NCI-H2171 (cell line): ENCODE measurements at regions not wholly inside any gene's neighbourhood (a gene's known extent, or its start where the extent isn't known, plus 50 kb on each side); places are given as distances from the start of the nearest gene placed in this dataset.

ENCODE experiments used
- DNase-seq: peaks from one replicate; lab custom pipeline; 2025; lab: John Stamatoyannopoulos, UW

DNA sequence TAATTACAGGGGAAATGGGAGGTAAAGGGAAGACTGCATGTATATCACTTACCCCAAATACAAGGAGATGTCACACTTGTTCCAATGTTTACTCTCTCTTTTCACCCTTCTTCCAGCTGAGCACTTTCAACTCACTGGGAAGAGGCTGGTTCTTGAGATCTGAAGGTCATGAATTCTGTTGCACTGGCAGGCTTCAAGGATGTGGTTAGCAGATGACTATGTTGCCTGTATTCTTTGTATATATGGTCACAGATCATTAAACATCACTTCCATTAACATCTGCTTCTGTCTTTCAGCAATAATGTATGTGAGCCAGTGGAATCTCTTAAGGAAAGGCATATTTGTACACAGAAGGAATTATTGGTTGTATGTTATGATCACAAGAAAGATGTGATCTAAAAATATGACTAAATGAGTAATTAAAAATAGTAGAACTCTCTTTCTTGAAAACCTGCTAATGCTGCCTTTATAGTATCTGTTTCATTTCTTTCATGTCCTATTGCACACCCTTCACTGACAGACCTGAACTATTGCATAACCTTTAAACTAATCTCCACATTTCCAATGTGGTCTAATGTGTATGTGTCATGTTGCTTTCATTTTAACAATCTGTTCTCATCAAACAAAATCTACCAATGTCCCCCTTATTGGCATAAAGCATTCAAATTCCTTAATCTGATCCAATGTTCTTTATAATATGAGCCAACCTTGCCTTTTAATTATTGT, 131.4 kb upstream of the EPHA7 start:
- peak; percentile 35 for DNase-seq

DNA sequence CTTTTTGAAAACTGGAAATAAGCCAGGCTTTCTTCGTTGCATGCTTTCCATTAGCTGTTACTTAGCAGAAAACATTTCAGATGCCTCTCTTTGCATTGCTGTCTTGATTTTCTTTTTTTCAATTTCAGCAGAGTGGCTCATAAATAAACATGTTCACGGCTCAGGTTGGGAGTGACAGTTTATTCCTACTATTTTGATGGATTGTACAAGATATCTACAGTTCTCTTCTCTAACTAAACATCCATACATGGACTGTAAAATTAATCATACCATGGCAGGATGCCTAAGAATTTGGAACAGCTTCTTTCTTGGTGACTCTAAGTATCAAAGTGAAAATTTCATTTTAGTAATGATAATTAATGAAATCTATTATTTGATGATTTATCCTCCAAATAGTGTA, 130.5 kb upstream of the EPHA7 start:
- no peak for DNase-seq

DNA sequence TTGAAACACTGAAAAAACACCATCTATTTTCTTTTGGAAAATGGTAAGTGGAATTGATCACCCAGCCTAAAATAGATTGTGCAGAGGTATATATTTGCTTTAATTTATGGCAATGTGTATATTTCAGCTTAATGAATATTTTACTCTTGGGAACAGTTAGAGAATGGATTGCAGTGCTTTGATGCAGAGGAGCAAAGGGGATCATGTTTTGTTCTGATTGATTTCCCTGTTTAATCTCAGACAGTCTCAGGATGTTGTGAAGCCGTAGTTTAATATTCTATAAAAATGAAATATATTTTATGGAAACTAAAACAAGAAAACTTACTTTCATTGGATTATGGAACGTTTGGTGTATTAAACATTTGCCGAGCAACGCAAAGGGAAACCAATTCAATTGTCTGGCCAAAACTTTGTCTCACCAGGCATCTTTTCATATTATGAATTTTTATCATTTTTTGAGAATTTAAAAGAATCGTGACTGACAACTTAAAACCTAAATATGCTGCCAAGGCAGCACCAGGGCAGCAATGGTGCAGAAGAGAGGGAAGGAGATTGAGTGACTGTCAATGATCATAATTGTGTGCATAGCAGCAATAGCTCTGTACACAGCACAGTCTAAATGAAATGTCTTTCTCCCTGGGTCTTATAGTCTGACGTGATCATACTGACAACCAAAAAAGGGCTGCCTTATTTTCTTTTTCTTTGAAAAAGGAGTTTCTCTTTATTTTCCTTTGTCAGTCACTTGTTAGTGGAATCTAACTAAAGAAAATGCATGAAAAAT, 105.5 kb upstream of the EPHA7 start:
- DNase-seq = no peak

DNA sequence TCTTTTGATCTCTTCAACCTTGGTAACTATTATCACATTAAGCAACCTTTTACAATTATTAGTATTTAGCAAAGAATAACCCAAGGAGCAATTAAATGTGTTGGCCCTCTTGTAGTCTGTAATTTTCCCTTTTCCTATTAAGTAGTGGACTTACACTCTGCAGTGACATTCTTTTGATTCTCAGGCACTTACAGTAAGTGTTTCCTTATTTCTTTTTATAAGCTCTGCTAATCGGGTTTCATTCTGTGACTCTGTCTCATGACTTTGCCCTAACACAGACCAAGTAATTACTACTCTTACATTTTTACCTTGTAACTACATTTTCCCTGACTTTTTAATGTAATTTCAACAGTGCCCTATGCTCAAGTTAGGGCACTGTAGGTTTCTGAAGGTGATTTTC, 104.0 kb upstream of the EPHA7 start:
- DNase-seq = no peak

DNA sequence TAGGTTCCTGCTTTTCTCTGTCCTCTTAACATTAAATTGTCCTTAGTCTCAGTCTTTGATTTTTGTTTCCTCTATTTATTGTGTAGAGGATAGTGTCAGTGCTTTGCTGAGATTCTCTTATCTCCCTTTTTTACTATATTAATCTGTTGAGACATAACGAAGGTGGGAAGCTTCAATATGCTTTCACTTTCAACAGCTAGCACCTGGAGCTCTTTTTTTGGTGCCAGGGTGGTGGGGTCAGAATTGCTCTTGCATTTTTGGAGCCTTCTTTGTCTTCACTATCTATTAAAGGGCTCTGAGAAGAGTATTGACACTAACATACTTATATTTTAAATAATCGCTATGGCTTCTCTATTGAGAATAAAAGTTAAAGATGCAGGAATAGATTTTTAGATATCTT, 97.1 kb upstream of the EPHA7 start:
- no peak for DNase-seq

DNA sequence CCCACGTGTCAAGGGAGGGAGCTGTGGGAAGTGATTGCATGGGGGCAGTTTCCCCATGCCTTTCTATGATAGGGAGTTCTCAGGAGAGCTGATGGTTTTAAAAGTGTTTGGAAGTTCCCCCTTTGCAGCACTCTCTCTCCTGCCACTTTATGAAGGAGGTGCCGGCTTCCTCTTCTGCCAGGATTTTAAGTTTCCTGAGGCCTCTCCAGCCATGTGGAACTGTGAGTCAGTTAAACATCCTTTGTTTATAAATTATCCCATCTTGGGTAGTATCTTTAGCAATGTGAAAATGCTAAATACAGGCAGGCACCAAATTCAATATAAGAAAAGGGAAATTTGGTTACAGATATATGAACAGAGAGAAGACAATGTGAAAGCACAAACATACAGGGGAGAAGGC, 96.4 kb upstream of the EPHA7 start:
- no peak for DNase-seq

DNA sequence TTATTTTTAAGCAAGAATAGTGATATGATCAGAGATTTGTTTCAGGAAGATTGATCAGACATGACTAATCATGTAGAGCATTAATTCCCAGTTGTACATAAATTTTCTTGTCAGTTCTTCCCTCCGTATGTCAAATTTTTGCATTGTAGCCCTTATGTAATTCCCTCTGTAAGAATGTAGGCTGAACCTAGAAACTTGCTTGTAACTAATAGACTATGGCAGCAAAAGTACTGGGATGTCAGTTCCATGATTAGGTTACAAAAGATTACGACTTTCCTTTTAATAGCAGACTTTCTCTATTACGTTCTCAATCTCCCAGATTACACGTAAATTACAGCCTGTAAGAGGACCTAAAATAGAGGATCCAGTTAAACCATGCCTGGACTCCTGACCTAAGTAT, 79.4 kb upstream of the EPHA7 start:
- no peak for DNase-seq

DNA sequence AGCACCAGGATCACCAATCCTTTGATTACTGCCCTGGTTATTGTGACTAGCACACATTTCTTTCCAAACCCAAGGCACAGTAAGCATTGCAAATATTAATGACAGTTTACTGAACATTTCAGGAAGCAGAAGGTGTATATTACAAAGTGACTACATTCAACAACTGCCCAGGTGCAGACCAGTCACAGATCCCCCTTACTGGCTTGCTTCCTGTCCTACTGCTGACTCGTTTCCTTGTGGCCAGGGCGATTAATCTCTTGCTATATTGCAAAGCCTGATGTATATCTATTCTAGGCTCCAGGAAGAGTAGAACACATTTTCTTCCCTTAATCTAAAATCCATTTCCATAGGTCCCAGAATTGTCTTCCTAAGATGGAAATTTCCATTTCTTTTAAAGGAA, 77.2 kb upstream of the EPHA7 start:
- DNase-seq = no peak

DNA sequence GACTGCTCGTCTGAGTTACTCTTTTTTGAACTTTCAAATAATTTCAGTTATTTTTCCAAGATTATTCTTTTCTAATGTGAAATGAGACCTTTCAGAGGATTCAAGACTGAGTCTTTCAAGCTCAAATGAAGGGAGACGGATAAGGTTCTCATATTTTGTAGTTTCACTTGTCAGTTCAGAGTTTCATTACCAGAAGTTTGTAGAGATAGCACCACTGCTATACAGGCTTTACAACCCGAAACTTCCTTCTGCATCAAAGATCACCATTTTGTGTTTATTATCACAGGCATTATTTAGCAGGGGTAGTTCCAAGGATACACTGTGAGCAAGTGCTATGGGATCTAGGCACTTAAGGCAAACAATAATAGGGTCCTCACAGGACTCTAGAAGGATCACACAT, 74.7 kb upstream of the EPHA7 start:
- DNase-seq = no peak

DNA sequence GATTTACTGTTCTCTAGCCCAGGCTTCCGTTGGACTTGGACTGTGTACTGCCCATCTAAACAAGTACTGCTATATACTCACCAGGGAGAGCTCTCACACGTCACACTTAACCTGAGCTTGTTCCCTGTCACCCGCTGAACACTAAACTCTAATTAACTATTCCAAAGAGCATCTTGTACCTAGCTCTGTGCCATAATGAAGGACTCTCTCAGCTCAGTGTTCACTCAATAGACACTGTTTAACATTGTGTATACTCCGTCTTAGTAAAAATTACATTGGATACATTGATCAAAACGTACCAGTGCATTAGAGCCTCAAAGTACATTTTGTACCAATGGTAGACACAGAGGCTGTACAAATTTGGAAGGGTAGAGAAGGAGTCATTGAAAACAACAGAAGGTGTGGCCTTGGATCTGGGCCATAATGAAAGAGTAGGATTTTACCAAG, 55.4 kb upstream of the EPHA7 start:
- DNase-seq = no peak

DNA sequence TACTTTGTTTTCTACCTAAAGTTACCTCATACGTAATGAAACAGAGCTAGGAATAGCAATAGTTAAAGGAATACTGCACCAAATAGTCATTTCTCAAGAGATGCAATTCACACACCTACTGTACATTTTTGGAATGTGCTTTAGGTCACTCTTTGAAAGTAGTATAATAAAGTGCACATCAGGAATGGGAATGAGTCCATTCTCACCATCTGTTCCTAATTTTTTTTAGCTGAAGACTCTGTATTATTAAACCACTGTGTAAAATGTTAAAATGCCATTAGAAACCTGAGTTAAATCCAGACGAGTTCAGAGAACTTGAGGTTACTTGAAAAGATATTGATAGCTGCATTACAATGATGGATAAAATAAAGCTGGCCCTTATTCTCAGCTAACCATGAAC, 51.9 kb upstream of the EPHA7 start:
- no peak for DNase-seq
